Ectodermal cell (in vitro differentiated cells): ENCODE measurements at regions not wholly inside any gene's neighbourhood (a gene's known extent, or its start where the extent isn't known, plus 50 kb on each side); places are given as distances from the start of the nearest gene placed in this dataset.

Source experiments
- H3K27ac ChIP-seq: 2 replicates; pipeline ENCODE4 v1.7.0; 2013; ENCODE audit warnings: mild to moderate bottlenecking, low read depth, low read length; ENCODE audit not compliant: insufficient read depth, poor library complexity, severe bottlenecking
- H3K27me3 ChIP-seq: 2 replicates; pipeline ENCODE4 v1.7.0; 2013; ENCODE audit warnings: mild to moderate bottlenecking, low read length; ENCODE audit not compliant: insufficient read depth, control insufficient read depth, poor library complexity, severe bottlenecking
- H3K36me3 ChIP-seq: one replicate; pipeline ENCODE4 v1.7.0; 2013; ENCODE audit warnings: low read length; ENCODE audit not compliant: control insufficient read depth, insufficient read depth
- H3K4me1 ChIP-seq: one replicate; pipeline ENCODE4 v1.7.0; 2013; ENCODE audit warnings: low read length; ENCODE audit not compliant: control insufficient read depth, insufficient read depth
- H3K4me3 ChIP-seq: 2 replicates; pipeline ENCODE4 v1.7.0; 2013; ENCODE audit warnings: low read depth, low read length, control low read depth; ENCODE audit not compliant: insufficient read depth
- H3K9me3 ChIP-seq: 2 replicates; pipeline ENCODE4 v1.7.0; 2013; ENCODE audit warnings: mild to moderate bottlenecking, low read length, moderate library complexity; ENCODE audit not compliant: control insufficient read depth
- WGBS, 2 experiments: methylation state at CpG; one replicate each; pipeline ENCODE4 v1.1.7; 2013; ENCODE audit warnings: missing lambda C conversion rate in 2 of 2; 5-methylcytosine and 5-hydroxymethylcytosine counted together

DNA sequence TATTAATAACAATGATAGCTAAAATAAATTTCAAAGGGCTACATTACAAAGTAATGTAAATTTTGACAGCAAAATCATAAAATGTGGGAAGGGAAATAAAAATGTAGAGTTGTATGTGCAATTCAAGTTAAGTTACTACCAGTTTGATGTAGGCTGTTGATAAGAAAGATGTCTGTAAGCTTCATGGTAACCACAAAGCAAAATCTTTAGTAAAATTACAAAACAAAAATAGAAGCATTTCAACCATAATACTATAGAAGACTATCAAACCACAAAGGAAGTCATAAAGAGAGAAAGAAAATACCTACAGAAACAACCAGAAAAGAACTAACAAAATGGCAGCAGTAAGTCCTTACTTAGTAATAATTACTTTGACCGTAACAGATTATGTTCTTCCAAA lies 99.1 kb downstream of the C7orf25 start:
- Histone ChIP-seq H3K27me3 (no peaks in the 10 kb centered on the region), H3K4me1 (no peaks in the 10 kb centered on the region), H3K27ac (no peak overlapping the region), H3K4me3 (no peak overlapping the region), H3K36me3 (no peaks in the 10 kb centered on the region), H3K9me3 (no peaks in the 10 kb centered on the region)
- 100% methylated on average over 1 of the region's 1 CpG; no CpG with 5 or more reads in 1 of the 2 experiments for WGBS, 2 experiments

DNA sequence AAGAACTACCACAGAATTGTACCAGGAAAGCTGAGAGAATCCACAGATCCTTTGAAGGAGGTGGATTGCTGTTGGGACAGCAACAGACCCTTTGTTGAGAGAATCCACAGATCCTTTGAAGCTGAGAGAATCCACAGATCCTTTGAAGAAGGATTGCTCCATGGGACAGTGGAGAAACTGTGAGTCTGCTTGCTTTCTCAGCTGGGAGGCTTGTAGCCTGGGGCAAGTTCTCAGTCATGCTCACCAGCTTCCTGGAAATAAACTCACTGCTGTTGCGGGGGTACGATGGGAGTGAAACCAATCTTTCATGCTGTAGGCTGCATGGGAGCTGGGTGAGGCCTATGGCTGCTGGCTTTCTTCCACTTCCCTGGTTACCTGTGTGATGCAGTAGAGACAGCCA lies 106.3 kb downstream of the C7orf25 start:
- H3K4me1 ChIP-seq = no peaks in the 10 kb centered on the region
- no peak overlapping the region for H3K4me3 ChIP-seq
- H3K27ac ChIP-seq = no peak overlapping the region
- no peaks in the 10 kb centered on the region for H3K9me3 ChIP-seq
- H3K27me3 ChIP-seq = no peaks in the 10 kb centered on the region
- no peaks in the 10 kb centered on the region for H3K36me3 ChIP-seq
- WGBS, 2 experiments = 77 to 86% methylated on average over 2 of the region's 2 CpGs

DNA sequence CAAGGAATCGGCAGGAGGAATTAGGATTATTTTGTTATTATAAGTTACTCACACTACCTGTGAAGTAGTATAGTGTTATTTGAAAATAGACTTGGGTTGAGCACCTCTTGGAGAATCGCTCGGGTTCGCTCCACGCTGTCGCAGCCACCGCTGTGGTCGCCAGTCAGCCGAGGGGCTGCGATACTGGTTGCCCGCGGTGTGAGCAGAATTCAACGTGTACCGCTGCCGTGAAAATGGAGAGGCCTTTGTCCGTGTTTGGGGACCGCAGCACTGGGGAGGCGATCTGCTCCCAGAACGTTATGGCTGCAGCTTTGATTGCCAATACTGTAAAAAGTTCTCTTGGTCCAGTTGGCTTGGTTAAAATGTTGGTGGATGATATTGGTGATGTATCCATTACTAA lies 117.2 kb downstream of the C7orf25 start:
- H3K27ac ChIP-seq = no peak overlapping the region
- H3K27me3 ChIP-seq = no peaks in the 10 kb centered on the region
- no peaks in the 10 kb centered on the region for H3K9me3 ChIP-seq
- H3K4me1 ChIP-seq = no peaks in the 10 kb centered on the region
- H3K4me3 ChIP-seq = no peak overlapping the region
- 93 to 97% methylated on average over 19 of the region's 19 CpGs for WGBS, 2 experiments
- no peaks in the 10 kb centered on the region for H3K36me3 ChIP-seq

DNA sequence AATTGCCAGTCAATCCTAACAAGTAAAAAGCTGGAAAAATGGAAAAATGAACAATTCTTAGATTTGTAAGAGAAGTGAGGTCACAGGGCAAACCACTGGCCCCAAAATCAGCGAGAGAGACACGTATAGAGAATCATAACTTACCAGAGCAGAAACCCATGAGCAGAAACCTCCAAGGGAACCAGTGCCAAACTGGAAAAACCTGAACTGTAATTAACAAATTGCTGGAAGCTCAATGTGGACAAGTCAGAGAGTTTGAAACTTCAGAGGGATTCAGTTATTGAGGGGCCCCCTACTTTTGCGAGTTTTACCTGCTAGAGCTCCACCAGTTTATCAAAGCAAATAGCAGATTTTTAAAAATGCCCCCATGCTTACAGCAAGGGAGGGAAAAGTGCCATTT lies 119.0 kb downstream of the C7orf25 start:
- Histone ChIP-seq H3K9me3 (no peaks in the 10 kb centered on the region), H3K4me1 (no peaks in the 10 kb centered on the region), H3K4me3 (no peak overlapping the region), H3K36me3 (no peaks in the 10 kb centered on the region), H3K27me3 (no peaks in the 10 kb centered on the region), H3K27ac (no peak overlapping the region)
- 92 to 98% methylated on average over 3 of the region's 3 CpGs for WGBS, 2 experiments

DNA sequence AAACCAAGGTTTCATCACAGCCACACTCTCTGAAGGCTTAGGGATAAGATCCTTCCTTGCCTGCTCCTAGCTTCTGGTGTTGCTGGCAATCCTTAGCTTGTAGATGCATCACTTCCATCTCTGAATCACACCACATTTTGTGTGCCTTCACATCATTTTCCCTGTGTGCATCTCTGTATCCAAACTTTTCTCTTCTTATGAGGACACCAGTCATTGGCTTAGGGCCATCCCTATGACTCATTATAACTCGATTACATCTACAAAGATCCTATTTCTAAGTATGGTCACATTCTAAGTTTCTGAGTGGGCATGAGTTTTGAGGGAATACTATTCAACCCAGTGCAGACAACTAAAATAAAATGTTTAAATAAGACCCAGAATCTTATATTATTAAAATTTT lies 121.7 kb downstream of the C7orf25 start:
- H3K36me3 ChIP-seq = no peaks in the 10 kb centered on the region
- 79 to 100% methylated on average over 1 of the region's 1 CpG for WGBS, 2 experiments
- H3K4me1 ChIP-seq = no peaks in the 10 kb centered on the region
- H3K27me3 ChIP-seq = no peaks in the 10 kb centered on the region
- H3K27ac ChIP-seq = no peak overlapping the region
- H3K9me3 ChIP-seq = no peaks in the 10 kb centered on the region
- no peak overlapping the region for H3K4me3 ChIP-seq

DNA sequence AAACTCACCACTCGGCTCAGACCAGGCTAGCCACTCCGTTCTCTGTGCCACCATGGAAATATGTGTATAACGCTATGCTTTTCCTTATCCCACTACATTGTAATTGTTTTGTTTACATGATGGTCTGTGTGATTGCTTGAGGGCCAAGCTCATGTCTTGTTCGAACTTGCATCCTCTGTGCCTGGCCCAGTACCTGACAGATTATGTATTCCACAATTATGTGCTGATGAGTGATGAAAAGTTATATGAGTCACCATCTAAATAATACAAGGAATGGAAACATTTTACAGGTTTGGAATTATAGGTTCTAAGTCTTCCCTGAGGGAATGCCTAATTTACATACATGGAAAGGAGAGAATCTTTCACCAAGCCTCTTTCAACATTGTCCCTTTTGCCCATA lies 137.4 kb downstream of the C7orf25 start:
- no peaks in the 10 kb centered on the region for H3K27me3 ChIP-seq
- H3K9me3 ChIP-seq = no peaks in the 10 kb centered on the region
- WGBS, 2 experiments = 96 to 98% methylated on average over 4 of the region's 4 CpGs
- no peak overlapping the region for H3K27ac ChIP-seq
- no peaks in the 10 kb centered on the region for H3K36me3 ChIP-seq
- no peaks in the 10 kb centered on the region for H3K4me1 ChIP-seq
- no peak overlapping the region for H3K4me3 ChIP-seq

DNA sequence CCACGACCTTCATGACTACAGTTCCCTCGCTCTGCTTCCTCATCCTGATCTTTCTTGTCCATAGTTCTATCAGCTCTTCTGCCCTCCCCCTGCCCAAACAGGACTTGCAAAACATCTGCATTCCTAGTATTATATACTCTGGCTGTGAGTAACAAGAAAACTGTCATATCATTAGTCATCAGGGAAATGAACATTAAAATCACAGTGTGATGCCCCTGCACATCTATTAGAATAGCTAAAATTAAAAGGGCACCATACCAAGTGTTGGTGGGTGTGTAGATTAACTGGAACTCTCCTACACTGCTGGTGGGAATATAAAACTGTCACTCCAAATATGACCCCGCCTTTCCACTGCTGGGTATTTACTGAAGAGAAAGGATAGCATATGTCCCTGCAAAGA lies 141.8 kb downstream of the C7orf25 start:
- no peaks in the 10 kb centered on the region for H3K4me1 ChIP-seq
- H3K27me3 ChIP-seq = no peaks in the 10 kb centered on the region
- no peak overlapping the region for H3K27ac ChIP-seq
- WGBS, 2 experiments = 93 to 96% methylated on average over 3 of the region's 3 CpGs
- H3K4me3 ChIP-seq = no peak overlapping the region
- H3K9me3 ChIP-seq = no peaks in the 10 kb centered on the region
- H3K36me3 ChIP-seq = no peaks in the 10 kb centered on the region

DNA sequence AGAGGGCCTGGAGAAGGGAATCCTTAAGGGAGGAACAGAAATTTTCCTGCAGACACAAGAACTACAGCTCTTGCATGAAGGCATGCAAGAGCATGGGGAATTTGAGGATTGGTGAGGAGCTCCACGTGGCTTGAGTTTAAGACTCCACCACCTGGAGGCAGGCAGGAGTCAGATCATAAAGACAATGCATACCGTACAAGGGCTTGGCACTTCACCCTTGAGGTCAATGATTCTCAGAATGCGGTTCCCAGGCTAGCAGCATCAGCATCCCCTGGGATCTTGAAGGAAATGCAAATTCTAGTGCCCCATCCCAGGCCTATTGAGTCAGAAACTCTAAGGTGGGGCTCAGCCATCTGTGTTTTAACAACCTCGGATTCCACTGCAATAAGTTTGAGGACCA lies 143.8 kb downstream of the C7orf25 start:
- no peaks in the 10 kb centered on the region for H3K36me3 ChIP-seq
- WGBS, 2 experiments = 80 to 89% methylated on average over 4 of the region's 4 CpGs
- no peak overlapping the region for H3K4me3 ChIP-seq
- no peaks in the 10 kb centered on the region for H3K4me1 ChIP-seq
- no peak overlapping the region for H3K27ac ChIP-seq
- H3K9me3 ChIP-seq = no peaks in the 10 kb centered on the region
- H3K27me3 ChIP-seq = no peaks in the 10 kb centered on the region

DNA sequence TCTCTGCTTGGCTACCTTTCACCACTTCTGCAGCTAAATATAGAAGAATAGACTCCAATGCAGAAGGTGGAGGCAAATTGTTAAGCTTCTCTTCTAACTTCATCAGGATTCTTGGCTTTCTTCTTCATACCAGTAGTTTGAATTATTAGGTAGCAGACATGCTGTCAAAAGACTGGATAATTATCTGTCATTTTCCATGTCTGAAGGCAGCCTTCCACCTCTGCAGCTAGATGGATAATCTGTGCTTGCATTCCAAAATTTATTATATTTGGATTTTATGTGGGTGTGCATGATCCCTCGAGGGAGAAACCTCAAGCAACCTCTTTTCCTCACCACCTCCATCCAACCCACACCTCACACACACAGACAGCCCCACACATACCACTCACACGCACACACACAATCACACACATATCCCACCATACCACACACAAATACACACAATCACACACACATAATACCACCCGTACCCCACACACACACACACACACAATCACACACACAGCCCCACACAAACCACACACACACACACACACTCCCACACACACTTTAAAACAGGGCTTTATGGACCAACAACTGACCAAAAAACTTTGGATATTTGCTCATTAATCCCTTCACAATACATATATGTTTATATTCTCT lies 145.0 kb downstream of the C7orf25 start:
- Histone ChIP-seq H3K27me3 (no peaks in the 10 kb centered on the region), H3K4me1 (no peaks in the 10 kb centered on the region), H3K36me3 (no peaks in the 10 kb centered on the region), H3K4me3 (no peak overlapping the region), H3K27ac (no peak overlapping the region), H3K9me3 (no peaks in the 10 kb centered on the region)
- WGBS, 2 experiments = 84 to 86% methylated on average over 3 of the region's 3 CpGs

DNA sequence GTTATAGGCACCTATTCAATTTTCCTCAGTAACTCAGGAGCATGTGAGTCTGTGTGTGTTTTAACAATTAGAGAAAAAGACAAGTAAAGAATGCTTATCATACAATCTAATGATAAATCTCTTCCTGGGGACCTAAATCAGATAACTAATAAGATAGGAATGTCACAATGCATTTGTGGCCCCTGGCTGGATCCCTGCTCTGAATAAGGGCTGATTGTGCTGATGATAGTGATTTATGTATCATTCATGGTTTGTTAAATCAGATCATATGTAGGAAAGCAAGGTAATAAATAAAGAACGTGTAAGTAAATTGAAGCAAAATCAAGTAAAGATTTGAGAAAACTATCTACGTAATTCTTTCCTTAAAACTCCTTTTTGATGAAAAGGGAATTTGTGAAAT lies 145.9 kb downstream of the C7orf25 start:
- Histone ChIP-seq H3K36me3 (no peaks in the 10 kb centered on the region), H3K4me1 (no peaks in the 10 kb centered on the region), H3K27ac (no peak overlapping the region), H3K9me3 (no peaks in the 10 kb centered on the region), H3K27me3 (no peaks in the 10 kb centered on the region), H3K4me3 (no peak overlapping the region)
- WGBS, 2 experiments = 94 to 98% methylated on average over 2 of the region's 2 CpGs

DNA sequence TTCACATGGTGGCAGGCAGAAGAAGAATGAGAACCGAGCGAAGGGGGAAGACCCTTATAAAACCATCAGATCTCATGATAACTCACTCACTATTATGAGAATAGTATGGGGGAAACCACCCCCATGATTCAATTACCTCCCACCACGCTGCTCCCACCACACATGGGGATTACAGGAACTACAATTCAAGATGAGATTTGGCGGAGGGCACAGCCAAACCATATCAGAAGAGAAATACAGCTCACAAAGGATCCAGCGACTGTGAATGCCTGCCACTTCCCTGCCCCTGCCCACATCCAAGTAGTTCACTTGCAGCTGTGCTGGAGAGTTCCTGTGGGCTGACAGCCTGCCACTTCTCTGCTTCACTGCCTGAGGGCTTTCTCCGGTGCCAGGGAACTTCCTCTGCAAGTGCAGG lies 148.7 kb downstream of the C7orf25 start:
- WGBS, 2 experiments = 92 to 93% methylated on average over 4 to 6 of the region's 6 CpGs

More for the DNA sequence above, 148.7 kb downstream of the C7orf25 start:
- no peaks in the 10 kb centered on the region for H3K4me1 ChIP-seq
- no peaks in the 10 kb centered on the region for H3K27me3 ChIP-seq
- H3K9me3 ChIP-seq = no peaks in the 10 kb centered on the region
- H3K27ac ChIP-seq = no peak overlapping the region
- H3K4me3 ChIP-seq = no peak overlapping the region
- H3K36me3 ChIP-seq = no peaks in the 10 kb centered on the region
